NCI-H2196 treated with DMSO at 0.1 percent for 48 hours (cell line): ENCODE measurements at regions not wholly inside any gene's neighbourhood (a gene's known extent, or its start where the extent isn't known, plus 50 kb on each side); places are given as distances from the start of the nearest gene placed in this dataset.

Experiments
- DNase-seq: peaks from one replicate; lab custom pipeline; 2025; ENCODE audit not compliant: unreplicated experiment; lab: John Stamatoyannopoulos, UW

DNA sequence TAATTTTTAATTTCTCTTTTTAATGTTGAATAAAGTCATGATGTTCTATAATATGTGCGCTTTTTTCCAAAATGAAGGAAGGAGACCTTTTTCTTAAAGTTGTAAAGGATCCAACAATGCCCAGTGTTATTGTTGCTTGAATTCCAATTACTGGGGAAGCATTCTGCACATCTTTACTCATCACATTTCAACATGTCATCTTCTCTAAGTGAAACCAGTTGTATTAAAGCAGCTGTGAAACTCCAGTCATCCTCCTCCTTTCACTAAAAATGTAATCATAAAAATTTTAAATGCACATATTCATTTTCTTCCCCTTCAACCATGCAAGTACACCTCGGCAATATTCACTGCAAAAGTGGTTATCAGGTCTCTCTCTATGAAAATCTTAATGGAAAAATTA is 722.7 kb downstream of the TSN start:
- no peak for DNase-seq

DNA sequence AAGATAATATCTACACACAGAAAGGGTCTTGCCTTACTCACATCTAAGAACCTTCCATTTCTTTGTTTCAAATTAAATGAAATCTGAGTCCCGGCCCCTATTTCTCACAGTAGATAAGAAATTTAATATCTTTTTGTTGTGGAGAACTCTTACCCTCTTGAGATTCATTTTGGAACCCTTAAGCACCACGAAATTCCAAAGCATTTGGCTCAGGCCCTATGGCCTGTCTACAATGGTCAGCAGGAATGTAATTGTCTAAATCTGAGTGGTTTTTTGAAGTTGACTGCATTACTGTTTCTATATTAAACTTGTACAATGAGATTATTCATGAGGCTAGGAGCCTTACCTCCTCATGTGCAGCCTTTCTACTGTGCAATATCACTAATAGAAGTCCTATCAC is 723.3 kb downstream of the TSN start:
- no peak for DNase-seq

DNA sequence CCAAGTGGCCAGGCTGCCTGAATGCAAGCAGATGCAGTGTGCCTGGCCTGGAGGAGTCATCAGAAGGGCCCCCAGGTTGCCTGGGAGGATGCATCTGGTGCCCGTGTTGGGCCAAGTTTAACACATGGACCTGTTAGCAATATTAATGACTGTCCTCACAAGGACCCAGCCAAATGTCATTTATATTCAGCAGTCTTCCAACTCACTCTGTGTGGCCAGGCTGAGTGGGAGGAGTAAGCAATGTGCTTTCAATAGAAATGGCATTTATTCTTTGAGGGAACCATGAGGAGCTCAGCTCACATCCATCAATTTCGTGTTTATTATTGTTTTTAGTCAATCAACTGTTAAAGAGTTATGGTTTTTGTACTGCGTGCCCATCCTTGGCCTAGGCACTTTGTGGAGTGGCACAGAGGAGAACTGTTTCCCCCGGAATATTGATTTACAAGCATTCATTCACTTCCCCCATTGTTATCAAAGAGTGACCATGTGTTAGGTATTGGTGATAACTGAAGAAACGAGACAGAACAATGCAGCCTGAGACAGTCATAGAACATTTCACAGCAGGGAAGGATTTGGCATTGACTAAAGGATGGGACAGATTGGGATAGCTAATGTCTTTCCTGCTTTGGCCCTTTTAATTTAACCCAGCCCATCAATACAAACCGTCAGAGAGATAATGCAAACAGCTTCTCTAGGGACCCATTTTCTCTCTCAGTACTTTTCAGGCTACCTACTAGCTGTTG is 725.2 kb downstream of the TSN start:
- DNase-seq = no peak

DNA sequence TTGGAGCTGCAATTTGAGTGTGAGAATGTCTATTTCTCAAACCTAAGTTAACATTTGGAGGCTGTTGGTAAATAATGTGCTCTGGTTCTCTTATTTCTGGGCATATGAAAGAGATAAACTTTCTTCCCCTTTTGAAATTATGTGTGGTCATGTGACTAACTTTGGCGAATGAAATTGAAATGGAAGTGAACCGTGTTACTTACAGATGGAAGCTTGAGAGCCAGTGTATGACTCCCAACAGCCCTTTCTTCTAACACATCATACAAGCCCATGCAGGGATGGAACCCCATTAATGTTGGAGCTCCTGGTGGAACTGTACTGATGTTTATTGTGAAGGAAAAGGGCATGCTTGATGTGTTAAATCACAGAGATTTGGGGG is 725.8 kb downstream of the TSN start:
- DNase-seq = no peak

DNA sequence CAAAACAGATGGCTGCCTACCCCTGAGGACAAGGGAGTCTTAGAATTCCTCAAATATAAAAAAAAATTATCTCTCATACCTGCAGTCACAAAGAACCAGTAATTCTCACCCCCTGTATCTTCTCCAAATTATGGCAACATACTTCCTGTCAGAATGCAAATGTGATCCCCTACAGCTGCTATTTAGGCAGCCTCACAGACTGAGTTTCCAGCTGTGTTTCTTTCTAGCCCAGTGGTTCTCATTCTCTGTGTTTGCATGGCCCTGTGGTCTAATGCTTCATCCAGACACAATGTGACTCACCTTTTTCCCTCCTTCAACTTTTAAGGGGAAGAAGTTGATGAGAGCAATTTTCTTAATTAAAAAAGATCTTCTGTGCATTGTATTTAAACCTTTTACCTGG is 726.3 kb downstream of the TSN start:
- DNase-seq = no peak

DNA sequence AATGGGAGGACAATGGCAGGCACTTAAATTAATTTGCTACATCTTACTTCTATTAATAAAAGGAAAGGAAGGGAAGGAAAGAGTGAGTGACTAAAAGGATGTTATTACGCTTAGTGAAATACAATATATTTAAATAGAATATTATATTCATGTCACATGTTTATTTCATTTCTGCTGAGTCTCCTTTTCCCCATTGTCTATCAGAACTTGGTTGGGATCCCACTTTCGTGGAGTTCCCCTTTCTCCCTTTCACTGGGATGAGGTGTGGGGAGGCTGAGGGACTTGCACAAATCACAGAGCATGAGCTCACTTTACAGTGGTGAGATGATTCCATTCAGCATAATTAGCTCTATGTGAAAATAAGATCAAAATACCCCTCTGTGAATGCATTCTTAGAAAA is 730.6 kb downstream of the TSN start:
- no peak for DNase-seq

DNA sequence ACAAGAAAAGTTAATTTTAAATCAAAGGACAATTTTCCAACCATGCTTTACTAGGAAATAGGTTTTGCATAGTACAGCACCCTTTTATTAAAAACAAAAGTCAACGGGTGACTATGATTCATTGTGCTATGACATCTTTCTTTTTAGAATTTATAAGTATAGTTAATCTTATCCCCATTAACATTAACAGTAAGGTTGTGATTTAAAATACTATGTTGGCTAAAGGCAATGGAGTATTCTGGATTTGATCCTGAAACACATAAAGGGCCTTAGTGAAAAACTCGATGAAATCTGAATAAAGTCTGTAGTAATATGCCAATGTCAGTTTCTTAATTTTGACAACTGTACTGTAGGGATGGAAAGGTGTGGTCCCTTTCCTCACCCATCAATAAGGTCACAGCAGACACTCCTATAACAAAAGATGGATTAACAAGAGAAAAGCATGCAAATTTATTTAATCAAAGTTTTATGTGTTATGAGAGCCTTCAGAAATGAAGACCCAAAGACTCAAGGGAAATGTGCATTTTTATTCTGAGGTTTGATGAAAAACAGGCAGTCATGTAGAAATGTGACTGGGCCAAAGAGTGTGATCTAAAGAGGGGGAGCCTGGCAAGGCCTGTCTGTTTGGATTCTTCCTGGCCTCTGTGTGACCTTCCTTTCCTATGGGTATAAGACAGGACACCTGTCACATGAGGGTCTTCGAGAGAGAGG is 731.4 kb downstream of the TSN start:
- DNase-seq = no peak

DNA sequence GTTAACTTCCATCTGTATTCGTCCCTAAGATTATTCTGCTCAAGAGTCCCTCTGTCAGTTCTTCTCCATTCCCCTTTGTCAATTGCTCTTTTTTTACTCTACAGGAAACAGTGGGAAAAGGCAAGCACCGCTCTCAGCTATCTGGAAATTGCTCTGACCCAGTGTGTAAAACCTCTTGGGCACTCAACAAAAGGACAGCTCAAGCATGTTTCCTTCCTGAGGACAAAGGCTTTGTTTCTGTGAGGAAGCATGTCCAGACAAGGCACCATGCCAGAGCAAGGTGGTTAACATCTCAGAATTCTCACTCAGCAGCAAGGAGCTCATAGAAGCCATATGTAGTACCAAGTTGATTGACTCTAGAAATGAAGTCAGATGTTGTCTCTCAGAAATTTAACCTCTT is 735.6 kb downstream of the TSN start:
- no peak for DNase-seq

DNA sequence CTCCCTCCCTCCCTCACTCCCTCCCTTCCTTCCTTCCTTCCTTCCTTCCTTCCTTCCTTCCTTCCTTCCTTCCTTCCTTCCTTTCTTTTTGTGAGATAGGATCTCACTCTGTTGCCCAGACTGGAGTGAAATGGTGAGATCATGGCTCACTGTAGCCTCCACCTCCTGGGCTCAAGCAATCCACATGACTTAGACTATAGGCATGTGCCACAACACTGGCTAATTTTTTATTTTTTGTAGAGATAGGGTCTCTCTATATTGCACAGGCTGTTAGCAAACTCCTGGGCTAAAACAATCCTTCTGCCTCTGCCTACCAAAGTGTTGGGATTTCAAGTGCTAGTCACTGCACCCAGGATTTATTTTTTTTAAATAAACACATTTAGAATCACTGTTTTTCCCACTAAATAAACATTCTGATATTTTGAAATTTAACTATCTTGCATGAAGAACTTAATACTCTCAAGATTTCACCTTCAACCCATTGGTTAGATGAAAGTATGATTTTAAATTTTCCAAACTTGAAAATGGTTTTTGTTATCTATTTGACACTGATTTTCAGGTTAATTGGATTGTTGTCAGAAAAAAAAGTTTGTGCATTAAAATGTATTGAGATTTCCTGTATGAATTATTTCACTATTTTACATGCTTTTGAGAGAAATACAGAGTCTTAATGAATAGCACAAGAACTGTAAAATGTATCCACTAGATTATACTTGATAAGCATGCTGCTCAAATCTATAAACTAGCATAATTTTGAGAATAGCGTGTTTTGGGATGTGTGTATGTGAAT is 745.1 kb downstream of the TSN start:
- no peak for DNase-seq

DNA sequence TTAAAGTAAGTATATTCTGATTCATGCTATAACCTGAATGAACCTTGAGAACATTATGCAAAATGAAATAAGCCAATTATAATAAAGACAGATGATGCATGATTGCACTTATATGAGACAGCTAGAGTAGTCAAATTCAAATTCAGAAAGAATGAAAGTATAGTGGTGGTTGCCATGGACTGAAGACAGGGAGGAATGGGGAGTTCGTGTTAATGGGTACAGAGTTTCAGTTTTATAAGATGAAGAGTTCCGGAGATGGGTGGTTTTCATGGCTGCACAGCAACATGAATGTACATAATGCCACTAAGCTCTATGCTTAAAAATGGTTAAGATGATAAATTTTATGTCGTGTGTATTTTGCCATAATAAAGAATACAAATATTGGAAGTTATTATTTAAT is 751.2 kb downstream of the TSN start:
- DNase-seq = no peak

DNA sequence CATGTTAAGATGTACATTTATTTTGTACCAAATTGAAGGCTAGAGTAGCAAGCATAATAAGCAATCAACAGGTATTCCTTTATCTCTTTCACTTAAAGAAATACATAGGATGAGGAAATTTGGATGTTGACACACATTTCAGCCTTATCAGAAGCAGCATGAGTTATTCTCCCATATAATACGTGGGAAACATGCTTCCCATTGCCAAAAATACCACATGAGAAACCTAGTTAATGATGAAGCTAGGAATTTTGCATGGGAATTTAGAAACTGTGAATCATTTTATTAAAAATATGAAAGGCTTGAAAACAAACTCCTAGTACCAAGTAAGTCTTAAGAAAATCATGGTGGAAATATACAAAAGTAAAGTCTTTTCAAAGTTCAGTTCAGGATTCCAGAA is 751.8 kb downstream of the TSN start:
- no peak for DNase-seq

DNA sequence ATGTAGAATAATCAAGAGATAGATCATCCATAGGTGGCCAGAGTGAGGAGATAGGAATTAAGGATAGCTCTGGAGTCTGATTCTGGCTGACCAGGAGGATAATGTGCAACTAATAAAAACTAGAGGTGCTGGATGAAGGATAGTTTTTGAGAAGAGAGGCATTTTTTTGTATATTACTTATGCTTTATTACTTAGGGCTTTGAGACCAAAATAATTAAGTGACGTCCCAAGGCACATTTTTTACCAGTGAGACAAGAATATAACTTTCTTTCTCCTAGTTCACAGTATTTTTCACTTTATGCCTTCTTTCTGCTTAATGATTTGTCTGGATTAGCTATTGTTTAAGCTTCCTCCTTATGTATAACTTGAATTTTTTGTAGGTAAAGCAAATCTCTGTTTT is 756.6 kb downstream of the TSN start:
- DNase-seq = no peak

DNA sequence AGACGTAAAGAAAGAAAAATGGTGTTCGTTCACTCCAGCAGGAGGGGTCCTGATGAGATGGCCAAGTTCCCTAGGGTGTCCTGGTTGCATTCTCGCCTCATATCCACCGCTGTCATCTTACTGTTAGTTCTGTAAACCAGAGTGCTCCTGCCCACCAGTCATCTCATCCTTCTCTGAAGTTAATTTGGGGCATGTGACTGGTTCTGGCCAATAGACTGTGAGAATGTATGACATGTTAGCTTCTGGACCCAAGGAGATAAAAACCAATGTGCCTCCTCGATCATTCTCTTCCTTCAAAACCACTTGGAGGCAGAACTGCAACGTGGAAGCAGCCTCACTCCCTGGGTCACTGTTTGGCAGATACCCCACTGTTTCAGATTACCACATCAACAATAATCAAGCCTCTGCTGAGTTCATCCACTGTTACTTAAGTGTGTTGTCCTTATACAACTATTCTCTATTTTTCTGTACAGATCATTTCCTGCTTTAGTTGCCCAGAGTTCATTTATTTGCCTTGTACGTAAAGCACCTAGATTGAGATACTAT is 759.1 kb downstream of the TSN start:
- DNase-seq = peak; percentile 48

DNA sequence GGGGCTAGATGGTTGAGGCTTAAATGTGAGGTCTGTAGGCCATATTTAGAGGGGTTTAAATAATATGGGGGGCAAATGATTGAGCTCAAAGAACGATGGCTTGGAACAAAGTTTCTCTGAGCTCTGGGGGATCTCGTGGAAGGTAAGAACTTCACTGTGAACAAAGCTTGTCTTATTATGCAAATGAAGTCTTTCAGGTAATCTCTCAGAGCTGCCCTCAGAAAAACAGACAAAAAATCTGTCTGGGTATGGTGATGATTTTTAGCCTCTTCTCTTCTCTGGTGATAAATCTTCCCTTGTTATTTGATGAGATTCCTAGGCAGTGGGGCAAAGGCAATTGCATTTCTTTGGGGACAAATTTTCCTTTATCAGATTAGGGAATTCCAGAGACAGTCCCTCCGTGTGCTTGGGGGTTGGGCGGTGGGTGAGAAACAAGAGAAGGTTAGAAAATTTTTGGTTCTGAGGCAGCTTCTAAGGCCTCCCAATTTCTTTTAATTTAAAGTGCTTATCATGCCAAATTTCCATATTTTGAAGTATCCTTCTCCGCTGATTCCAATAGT is 760.4 kb downstream of the TSN start:
- no peak for DNase-seq

DNA sequence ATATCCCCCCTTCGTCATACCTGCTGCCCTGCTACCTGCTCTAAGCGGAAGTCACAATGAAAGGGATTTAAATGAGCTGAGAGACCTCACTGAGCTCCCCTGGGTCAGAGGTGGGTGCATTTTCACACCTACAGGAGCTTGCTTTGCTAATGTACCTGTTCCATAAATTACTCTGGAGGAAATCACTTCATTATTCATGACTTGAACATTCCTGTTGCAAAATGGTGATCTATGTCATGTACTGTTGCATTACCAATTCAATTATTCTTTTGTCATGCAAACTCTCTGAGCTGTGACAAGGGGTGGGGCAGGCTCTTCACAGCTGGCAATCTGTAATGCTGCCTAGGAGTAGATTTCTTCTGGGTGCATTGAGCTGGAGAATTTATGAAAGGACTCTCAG is 761.3 kb downstream of the TSN start:
- no peak for DNase-seq

DNA sequence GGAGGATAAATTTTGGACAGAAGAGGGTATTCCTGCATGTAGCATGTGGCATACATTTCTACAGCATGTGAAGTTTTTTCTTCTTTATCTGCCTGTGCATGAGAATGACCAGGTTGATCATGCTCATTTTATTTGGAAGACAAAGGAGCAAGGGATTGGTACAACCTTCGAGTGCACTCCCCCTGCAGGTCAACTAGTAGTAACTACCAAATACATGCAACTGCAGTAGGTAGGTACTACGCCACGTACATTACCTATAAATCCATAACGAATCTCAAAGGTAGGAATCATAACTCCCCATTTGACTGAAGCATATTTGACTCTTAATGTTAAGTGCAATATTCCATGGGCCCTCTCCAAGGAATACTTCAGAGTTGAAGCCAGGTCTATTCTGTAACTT is 763.9 kb downstream of the TSN start:
- no peak for DNase-seq

DNA sequence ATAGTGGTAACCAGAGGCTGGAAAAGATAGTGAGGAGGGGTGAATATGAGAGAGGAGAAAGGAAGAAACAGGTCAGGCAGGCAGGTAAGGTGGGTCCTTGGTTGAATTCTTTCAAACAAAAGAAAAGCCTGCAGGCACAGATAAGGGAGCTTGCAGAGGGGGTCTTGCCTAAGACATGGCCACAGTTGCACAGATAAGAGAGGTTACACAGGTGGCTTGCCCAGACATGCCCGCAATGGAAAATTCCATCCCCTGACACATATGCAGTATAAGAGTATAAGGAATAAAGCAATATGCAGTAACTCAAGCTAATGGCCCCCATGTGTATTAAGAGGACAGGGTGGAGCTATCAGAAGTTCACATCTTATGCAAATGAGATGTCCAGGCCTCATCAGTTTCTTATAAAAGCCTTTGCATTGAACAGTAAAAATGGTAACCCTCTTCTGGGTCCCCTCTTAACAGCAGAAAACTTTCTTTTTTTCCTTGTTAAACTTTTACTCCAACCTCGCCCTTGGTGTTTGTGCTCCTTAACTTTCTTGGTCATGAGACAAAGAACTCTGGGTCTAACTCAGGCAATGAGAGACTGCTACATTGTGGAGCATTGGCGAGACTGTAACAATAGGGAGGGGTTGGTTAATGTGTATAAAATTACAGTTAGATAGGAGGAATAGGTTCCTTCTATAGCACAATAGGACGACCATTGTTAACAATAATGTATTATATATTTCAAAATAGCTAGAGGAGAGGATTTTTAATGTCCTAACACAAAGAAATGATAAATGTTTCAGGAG is 764.6 kb downstream of the TSN start:
- DNase-seq = no peak

DNA sequence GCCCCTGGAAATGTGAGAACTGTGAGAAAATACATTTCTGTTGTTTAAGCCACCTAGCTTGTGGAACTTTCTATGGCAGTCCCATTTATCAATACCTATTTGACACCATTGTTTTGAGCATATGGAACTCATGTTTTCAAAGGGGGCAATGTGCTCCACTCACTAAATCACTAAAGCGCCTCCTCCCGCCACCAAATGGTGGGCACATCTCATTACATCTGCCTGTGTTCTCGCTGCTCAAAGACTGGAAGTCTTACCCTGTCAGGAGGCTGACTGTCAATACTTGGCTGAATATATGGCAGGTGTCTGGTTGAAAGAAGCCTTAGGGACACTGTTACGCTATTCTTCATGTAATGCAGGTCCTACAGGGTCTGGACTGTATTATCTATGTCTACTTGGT is 767.7 kb downstream of the TSN start:
- DNase-seq = no peak

DNA sequence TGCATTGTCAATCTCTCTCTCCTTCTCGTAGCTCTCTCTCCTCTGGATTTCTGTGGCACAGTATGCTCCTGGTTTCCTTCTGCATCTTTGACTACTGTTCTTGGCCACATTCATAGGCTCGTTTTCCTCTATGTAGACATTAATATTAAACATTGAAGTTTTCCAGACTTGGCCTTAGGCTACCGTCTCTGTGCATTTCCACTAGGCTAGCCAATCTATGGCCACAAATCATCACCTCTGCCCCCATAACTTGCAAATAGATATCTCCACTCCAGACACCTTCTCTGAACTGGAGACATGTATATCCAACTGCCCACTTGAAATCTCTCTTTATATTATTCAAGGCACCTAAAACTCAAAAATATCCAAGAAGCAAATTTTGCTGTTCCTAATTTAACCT is 768.5 kb downstream of the TSN start:
- no peak for DNase-seq

DNA sequence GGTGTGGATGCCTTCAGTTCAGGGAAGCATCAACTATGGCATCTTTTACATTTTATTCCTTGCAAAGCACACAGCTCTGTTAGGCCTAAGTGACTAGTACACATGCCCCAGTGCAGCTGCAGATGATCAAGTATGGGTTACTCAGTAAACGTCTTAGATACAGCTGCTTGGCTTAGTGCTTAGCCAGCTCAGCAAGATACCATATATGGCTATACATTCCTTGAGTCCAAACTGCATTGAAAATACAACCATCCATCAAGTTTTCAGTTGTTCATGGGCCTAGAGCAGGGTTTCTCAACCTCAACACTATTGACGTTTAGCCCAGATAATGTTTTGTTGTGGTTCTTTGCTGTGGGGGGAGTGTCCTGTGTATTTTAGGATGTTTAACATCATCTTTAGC is 769.9 kb downstream of the TSN start:
- no peak for DNase-seq

DNA sequence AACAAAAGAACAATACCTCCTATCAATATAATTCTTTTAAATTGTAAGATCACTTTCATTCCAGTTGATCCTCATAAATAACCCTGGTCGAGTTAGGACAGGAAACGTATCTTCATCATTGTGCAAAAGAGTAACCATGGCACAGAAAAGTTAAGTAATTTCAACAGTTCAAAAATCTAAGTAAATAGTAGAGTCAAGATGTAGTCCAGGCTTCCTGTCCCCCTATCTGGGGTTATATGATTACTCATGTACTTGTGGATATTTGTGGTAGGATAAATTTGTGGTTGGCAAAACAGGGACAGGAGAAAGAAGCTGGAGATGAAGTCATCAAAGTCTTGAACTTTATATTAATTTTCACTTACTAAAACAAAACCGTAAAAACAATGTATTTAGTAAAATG is 772.6 kb downstream of the TSN start:
- DNase-seq = no peak
